Esophagus muscularis mucosa (tissue), 4 donors: ENCODE measurements at regions not wholly inside any gene's neighbourhood (a gene's known extent, or its start where the extent isn't known, plus 50 kb on each side); places are given as distances from the start of the nearest gene placed in this dataset.

Experiments used
- DNase-seq: peaks from one replicate; pipeline ENCODE4 v3.0.0-alpha.2; 2017; ENCODE audit errors: extremely low spot score
- H3K27ac ChIP-seq, 4 donors: fragments of 200-600 bp; sonication (generic); replicated peaks in 1 of 4; 1 replicate in 3 of 4; 2 replicates in 1 of 4; pipeline ENCODE4 v1.5.1; 2016 to 2019; ENCODE audit warnings: mild to moderate bottlenecking in 1 of 4
- H3K27me3 ChIP-seq, 4 donors: fragments of 200-600 bp; sonication (generic); one replicate each; pipeline versions ENCODE4 v1.5.1 to v1.6.0; 2016 to 2019
- H3K36me3 ChIP-seq, 4 donors: fragments of 200-600 bp; sonication (generic); one replicate each; pipeline ENCODE4 v1.5.1; 2016 to 2019
- H3K4me1 ChIP-seq, 4 donors: fragments of 200-600 bp; sonication (generic); one replicate each; pipeline ENCODE4 v1.5.1; 2016 to 2019
- H3K4me3 ChIP-seq, 4 donors: fragments of 200-600 bp; sonication (generic); 1 replicate in 2 of 4; 2 replicates in 2 of 4; pipeline ENCODE4 v1.5.1; 2016 to 2019; ENCODE audit warnings: mild to moderate bottlenecking in 4 of 4, moderate library complexity in 1 of 4
- H3K9me3 ChIP-seq, 4 donors: fragments of 200-600 bp; sonication (generic); 1 replicate in 3 of 4; 2 replicates in 1 of 4; pipeline ENCODE4 v1.5.1; 2016 to 2019
- CTCF ChIP-seq, 3 experiments: fragments of 200-600 bp in 2 of 3; fragments of 450-650 bp in 1 of 3; sonication (generic) in 2 of 3; IDR thresholded peaks; one replicate each; pipeline ENCODE4 v1.5.1; 2017 to 2019; ENCODE audit warnings: antibody characterized with exemption in 3 of 3, mild to moderate bottlenecking in 2 of 3, moderate library complexity in 1 of 3
- EP300 ChIP-seq: sonication (generic); formaldehyde crosslinking; IDR thresholded peaks from one replicate; pipeline ENCODE4 v1.6.1; 2017; ENCODE audit warnings: antibody characterized with exemption
- POLR2A ChIP-seq: fragments of 450-650 bp; IDR thresholded peaks from one replicate; pipeline ENCODE4 v1.6.1; 2017; ENCODE audit warnings: antibody characterized with exemption, moderate library complexity, mild to moderate bottlenecking, low read depth
- POLR2AphosphoS5 ChIP-seq, 2 donors: sonication (generic); formaldehyde crosslinking; IDR thresholded peaks; one replicate each; pipeline ENCODE4 v1.6.1; 2017; ENCODE audit warnings: antibody characterized with exemption in 2 of 2
- WGBS: methylation state at CpG from one replicate; pipeline ENCODE4 v1.1.5; 2018; 5-methylcytosine and 5-hydroxymethylcytosine counted together
- intact Hi-C: fragments of 100-400 bp; cut with DNase I; formaldehyde crosslinking; loops from one replicate; pipeline ENCODE4 v1.15.1; 2023

GRCh38 chr3:117507958-117508357 is 798.4 kb downstream of the TUSC7 start:
- Histone ChIP-seq H3K27me3 (no peaks in the 10 kb centered on the region), H3K4me3 (no peak overlapping the region), H3K27ac (no peak overlapping the region), H3K9me3 (no peaks in the 10 kb centered on the region), H3K36me3 (no peaks in the 10 kb centered on the region), H3K4me1 (no peaks in the 10 kb centered on the region)
- TF ChIP-seq POLR2AphosphoS5 (IDR thresholded peaks at IDR 0.05) (no peak), CTCF (IDR thresholded peaks at IDR 0.05) (no peak), POLR2A (no peak)
- whole genome bisulfite sequencing, result 100% methylated on average over 1 of the region's 1 CpG
- intact Hi-C loops, result no loop called here
- no peak for DNase-seq

GRCh38 chr3:117509858-117510257 is 800.3 kb downstream of the TUSC7 start:
- intact Hi-C loops, result no loop called here
- H3K4me1 ChIP-seq, result no peaks in the 10 kb centered on the region
- no peak overlapping the region for H3K4me3 ChIP-seq
- no peaks in the 10 kb centered on the region for H3K9me3 ChIP-seq
- DNase-seq, result no peak
- H3K36me3 ChIP-seq, result no peaks in the 10 kb centered on the region
- no peak overlapping the region for H3K27ac ChIP-seq
- no peaks in the 10 kb centered on the region for H3K27me3 ChIP-seq
- TF ChIP-seq POLR2A, result no peak
- TF ChIP-seq CTCF (IDR thresholded peaks at IDR 0.05), result no peak
- TF ChIP-seq POLR2AphosphoS5 (IDR thresholded peaks at IDR 0.05), result no peak
- no peak for TF ChIP-seq EP300
- 95% methylated on average over 1 of the region's 1 CpG for WGBS

- 53% methylated on average over 1 of the region's 1 CpG for WGBS
- no peak overlapping the region for H3K4me3 ChIP-seq
- TF ChIP-seq POLR2AphosphoS5 (IDR thresholded peaks at IDR 0.05), result no peak
- TF ChIP-seq EP300, result no peak
- no peak for TF ChIP-seq POLR2A
- TF ChIP-seq CTCF (IDR thresholded peaks at IDR 0.05), result no peak
- H3K36me3 ChIP-seq, result no peaks in the 10 kb centered on the region
- intact Hi-C loops, result no loop called here
- no peaks in the 10 kb centered on the region for H3K4me1 ChIP-seq
- H3K9me3 ChIP-seq, result no peaks in the 10 kb centered on the region
- H3K27me3 ChIP-seq, result no peaks in the 10 kb centered on the region
- no peak overlapping the region for H3K27ac ChIP-seq
- DNase-seq, result no peak
Measured at GRCh38 chr3:117510396-117510795, 800.8 kb downstream of the TUSC7 start.

GRCh38 chr3:117512975-117513374 is 803.4 kb downstream of the TUSC7 start:
- intact Hi-C loops, result no loop called here
- Histone ChIP-seq H3K36me3 (no peaks in the 10 kb centered on the region), H3K27me3 (no peaks in the 10 kb centered on the region), H3K27ac (no peak overlapping the region), H3K4me3 (no peak overlapping the region), H3K4me1 (no peaks in the 10 kb centered on the region), H3K9me3 (no peaks in the 10 kb centered on the region)
- TF ChIP-seq EP300 (no peak), POLR2A (no peak), POLR2AphosphoS5 (IDR thresholded peaks at IDR 0.05) (no peak), CTCF (IDR thresholded peaks at IDR 0.05) (no peak)
- WGBS, result 50% methylated on average over 1 of the region's 1 CpG
- no peak for DNase-seq

- intact Hi-C loops, result no loop called here
- no peak overlapping the region for H3K27ac ChIP-seq
- no peaks in the 10 kb centered on the region for H3K36me3 ChIP-seq
- TF ChIP-seq CTCF (IDR thresholded peaks at IDR 0.05), result no peak
- TF ChIP-seq POLR2A, result no peak
- no peak for TF ChIP-seq POLR2AphosphoS5 (IDR thresholded peaks at IDR 0.05)
- TF ChIP-seq EP300, result no peak
- 94% methylated on average over 1 of the region's 2 CpGs for WGBS
- no peak for DNase-seq
- no peaks in the 10 kb centered on the region for H3K4me1 ChIP-seq
- H3K4me3 ChIP-seq, result no peak overlapping the region
- no peaks in the 10 kb centered on the region for H3K27me3 ChIP-seq
- no peaks in the 10 kb centered on the region for H3K9me3 ChIP-seq
Measured at GRCh38 chr3:117515309-117515708, 805.7 kb downstream of the TUSC7 start.
